ENCODE measurements at regions not wholly inside any gene's neighbourhood (a gene's known extent, or its start where the extent isn't known, plus 50 kb on each side); places are given as distances from the start of the nearest gene placed in this dataset.

GRCh38 chr6:167720456-167721285 is 106.0 kb upstream of the AFDN start:
- no peak for DNase-seq
- H3K36me3 ChIP-seq (replicated peaks) = no peaks in the 10 kb centered on the region
- H3K27ac ChIP-seq = no peak overlapping the region
- no peak overlapping the region for H3K4me3 ChIP-seq (ENCODE audit: low read depth, low read length)
- in situ Hi-C loops (cut with HindIII; ENCODE audit: low pct_ligation_motif_present, low sequenced_read_pairs) = no loop called here
- TF ChIP-seq, protein P1, sequence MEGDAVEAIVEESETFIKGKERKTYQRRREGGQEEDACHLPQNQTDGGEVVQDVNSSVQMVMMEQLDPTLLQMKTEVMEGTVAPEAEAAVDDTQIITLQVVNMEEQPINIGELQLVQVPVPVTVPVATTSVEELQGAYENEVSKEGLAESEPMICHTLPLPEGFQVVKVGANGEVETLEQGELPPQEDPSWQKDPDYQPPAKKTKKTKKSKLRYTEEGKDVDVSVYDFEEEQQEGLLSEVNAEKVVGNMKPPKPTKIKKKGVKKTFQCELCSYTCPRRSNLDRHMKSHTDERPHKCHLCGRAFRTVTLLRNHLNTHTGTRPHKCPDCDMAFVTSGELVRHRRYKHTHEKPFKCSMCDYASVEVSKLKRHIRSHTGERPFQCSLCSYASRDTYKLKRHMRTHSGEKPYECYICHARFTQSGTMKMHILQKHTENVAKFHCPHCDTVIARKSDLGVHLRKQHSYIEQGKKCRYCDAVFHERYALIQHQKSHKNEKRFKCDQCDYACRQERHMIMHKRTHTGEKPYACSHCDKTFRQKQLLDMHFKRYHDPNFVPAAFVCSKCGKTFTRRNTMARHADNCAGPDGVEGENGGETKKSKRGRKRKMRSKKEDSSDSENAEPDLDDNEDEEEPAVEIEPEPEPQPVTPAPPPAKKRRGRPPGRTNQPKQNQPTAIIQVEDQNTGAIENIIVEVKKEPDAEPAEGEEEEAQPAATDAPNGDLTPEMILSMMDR (IDR thresholded peaks at IDR 0.05; ENCODE audit: low read depth, low read length, missing control alignments) = no peak
- H3K27me3 ChIP-seq (replicated peaks) = no peaks in the 10 kb centered on the region

- Histone ChIP-seq H3K4me3 (ENCODE audit: low read depth, low read length) (no peak overlapping the region), H3K27ac (no peak overlapping the region), H3K27me3 (replicated peaks) (no peaks in the 10 kb centered on the region), H3K36me3 (replicated peaks) (no peaks in the 10 kb centered on the region)
- TF ChIP-seq, protein P1 (IDR thresholded peaks at IDR 0.05; ENCODE audit: low read depth, low read length, missing control alignments) = no peak
- in situ Hi-C loops (cut with HindIII; ENCODE audit: low pct_ligation_motif_present, low sequenced_read_pairs) = no loop called here
- no peak for DNase-seq
Measured at GRCh38 chr6:167721291-167721690, 105.4 kb upstream of the AFDN start.

DNA sequence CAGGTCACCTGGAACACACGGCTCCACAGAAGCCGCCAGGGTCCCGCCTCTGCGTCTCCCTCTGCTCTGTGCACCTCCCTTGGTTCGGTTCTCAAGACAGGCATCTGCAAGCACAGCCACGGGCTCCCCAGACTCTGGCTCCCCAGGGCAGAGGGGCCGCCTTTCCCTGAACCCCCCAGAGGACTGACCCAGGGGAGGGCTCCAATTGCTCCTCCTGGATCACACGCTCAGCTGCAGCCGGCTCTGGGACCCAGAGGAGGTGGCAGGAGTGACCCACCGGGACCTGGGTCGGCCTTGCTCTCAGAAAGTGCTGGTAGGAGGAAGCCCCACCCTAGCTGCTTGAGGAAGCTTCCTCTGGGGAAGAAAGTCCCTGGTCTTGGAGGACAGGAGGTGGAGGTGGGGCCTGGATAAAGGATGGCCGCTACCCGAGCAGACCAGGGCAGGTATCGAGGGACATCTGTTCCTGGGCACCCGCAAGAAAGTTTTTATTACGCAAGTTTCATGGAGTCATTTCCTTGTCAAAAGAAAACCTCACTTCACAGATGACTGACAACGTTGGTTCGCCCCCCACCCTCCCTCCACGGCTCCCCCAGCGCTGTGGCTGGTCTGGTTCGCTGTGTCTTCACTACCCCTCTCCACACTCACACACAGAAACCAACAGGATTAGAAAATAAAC is 103.9 kb upstream of the AFDN start:
- Histone ChIP-seq H3K36me3 (replicated peaks) (no peaks in the 10 kb centered on the region), H3K4me3 (ENCODE audit: low read depth, low read length) (no peak overlapping the region), H3K27me3 (replicated peaks) (no peaks in the 10 kb centered on the region), H3K27ac (no peak overlapping the region)
- in situ Hi-C loops (cut with HindIII; ENCODE audit: low pct_ligation_motif_present, low sequenced_read_pairs) = no loop called here
- no peak for DNase-seq
- TF ChIP-seq, protein P1 (IDR thresholded peaks at IDR 0.05; ENCODE audit: low read depth, low read length, missing control alignments) = no peak

DNA sequence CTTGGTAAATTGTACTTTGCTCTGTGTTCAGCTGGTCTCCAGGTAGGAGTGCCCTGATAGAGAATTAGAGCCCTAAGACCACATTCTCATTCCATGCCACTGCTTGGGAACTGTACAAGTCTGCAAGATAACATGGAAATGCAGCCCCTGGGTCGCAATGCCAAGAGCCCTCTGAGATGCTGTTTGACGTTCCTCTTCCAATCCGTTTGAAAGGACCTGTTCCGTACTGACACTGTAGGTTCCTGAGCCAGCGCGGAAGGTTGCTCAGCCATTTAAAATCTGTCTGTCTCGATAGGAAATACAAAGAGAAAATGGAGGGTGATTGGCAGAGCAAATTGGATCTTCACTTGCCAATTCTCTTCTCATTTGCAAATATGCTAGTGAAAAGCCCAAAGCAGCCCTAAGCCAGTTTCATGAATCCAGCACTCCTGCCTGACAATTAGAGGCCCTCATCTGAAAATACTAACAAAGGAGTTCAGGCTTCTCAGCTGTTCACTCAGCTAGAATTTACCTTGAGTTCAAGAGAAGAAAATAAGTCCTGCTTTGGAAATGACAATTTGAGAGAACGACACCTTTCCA is 100.6 kb upstream of the AFDN start:
- TF ChIP-seq, protein P1 (IDR thresholded peaks at IDR 0.05; ENCODE audit: low read depth, low read length, missing control alignments) = no peak
- in situ Hi-C loops (cut with HindIII; ENCODE audit: low pct_ligation_motif_present, low sequenced_read_pairs) = no loop called here
- Histone ChIP-seq H3K27me3 (replicated peaks) (no peaks in the 10 kb centered on the region), H3K36me3 (replicated peaks) (no peaks in the 10 kb centered on the region), H3K27ac (no peak overlapping the region), H3K4me3 (ENCODE audit: low read depth, low read length) (no peak overlapping the region)
- DNase-seq = no peak

DNA sequence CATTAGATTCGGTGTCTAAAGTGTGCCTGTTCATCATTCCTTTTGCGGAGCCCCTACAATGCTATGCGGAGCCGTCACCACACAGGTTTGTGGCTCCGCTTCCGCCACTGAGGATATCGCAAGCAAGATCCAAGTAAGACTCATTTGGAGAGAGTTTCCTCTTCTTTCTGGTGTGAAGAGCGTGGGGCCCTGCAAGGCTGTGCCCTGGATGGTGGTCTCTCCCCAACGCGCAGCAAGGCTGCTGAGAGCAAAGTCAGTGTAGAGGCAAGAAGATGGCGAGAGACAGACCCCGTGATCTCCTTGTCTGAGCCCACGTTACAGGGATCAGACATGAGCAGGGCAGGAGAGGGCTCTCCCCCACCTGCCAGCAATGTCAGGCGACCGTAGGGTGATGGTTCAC is 96.3 kb upstream of the AFDN start:
- H3K27me3 ChIP-seq (replicated peaks) = no peaks in the 10 kb centered on the region
- no peak for DNase-seq
- no peak overlapping the region for H3K4me3 ChIP-seq (ENCODE audit: low read depth, low read length)
- in situ Hi-C loops (cut with HindIII; ENCODE audit: low pct_ligation_motif_present, low sequenced_read_pairs) = no loop called here
- no peak overlapping the region for H3K27ac ChIP-seq
- no peaks in the 10 kb centered on the region for H3K36me3 ChIP-seq (replicated peaks)
- TF ChIP-seq, protein P1 (IDR thresholded peaks at IDR 0.05; ENCODE audit: low read depth, low read length, missing control alignments) = no peak
